ENCODE measurements at regions not wholly inside any gene's neighbourhood (a gene's known extent, or its start where the extent isn't known, plus 50 kb on each side); places are given as distances from the start of the nearest gene placed in this dataset.

- TF ChIP-seq, protein P1, sequence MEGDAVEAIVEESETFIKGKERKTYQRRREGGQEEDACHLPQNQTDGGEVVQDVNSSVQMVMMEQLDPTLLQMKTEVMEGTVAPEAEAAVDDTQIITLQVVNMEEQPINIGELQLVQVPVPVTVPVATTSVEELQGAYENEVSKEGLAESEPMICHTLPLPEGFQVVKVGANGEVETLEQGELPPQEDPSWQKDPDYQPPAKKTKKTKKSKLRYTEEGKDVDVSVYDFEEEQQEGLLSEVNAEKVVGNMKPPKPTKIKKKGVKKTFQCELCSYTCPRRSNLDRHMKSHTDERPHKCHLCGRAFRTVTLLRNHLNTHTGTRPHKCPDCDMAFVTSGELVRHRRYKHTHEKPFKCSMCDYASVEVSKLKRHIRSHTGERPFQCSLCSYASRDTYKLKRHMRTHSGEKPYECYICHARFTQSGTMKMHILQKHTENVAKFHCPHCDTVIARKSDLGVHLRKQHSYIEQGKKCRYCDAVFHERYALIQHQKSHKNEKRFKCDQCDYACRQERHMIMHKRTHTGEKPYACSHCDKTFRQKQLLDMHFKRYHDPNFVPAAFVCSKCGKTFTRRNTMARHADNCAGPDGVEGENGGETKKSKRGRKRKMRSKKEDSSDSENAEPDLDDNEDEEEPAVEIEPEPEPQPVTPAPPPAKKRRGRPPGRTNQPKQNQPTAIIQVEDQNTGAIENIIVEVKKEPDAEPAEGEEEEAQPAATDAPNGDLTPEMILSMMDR (IDR thresholded peaks at IDR 0.05), result no peak
- TF ChIP-seq POLR2A (IDR thresholded peaks at IDR 0.05) (no peak), POLR2AphosphoS5 (IDR thresholded peaks at IDR 0.05) (no peak)
Measured at GRCh38 chr9:91056486-91056885, 254.9 kb downstream of the SYK start.

Data from breast epithelium (tissue), 3 donors.